Endodermal cell (in vitro differentiated cells): ENCODE measurements at regions not wholly inside any gene's neighbourhood (a gene's known extent, or its start where the extent isn't known, plus 50 kb on each side); places are given as distances from the start of the nearest gene placed in this dataset.

Experiments
- DNase-seq: peaks from one replicate; pipeline ENCODE4 v3.0.0-alpha.2; 2017
- H3K27ac ChIP-seq: 2 replicates; pipeline ENCODE4 v1.5.1; 2013; ENCODE audit warnings: mild to moderate bottlenecking, low read depth, low read length, moderate library complexity
- H3K27me3 ChIP-seq: 2 replicates; pipeline ENCODE4 v1.6.1; 2013; ENCODE audit warnings: mild to moderate bottlenecking, low read length, moderate library complexity; ENCODE audit not compliant: insufficient read depth, control insufficient read depth, poor library complexity, severe bottlenecking
- H3K36me3 ChIP-seq: 2 replicates; pipeline ENCODE4 v1.7.0; 2013; ENCODE audit warnings: mild to moderate bottlenecking, low read length, moderate library complexity; ENCODE audit not compliant: control insufficient read depth, insufficient read depth
- H3K4me1 ChIP-seq: one replicate; pipeline ENCODE4 v1.7.0; 2013; ENCODE audit warnings: low read length; ENCODE audit not compliant: control insufficient read depth, insufficient read depth
- H3K4me3 ChIP-seq: 2 replicates; pipeline ENCODE4 v1.5.1; 2013; ENCODE audit warnings: mild to moderate bottlenecking, low read length, moderate library complexity
- H3K9ac ChIP-seq: 2 replicates; pipeline ENCODE4 v1.6.1; 2013; ENCODE audit warnings: mild to moderate bottlenecking, low read length, moderate library complexity; ENCODE audit not compliant: poor library complexity, severe bottlenecking; ENCODE audit errors: extremely low read depth
- H3K9me3 ChIP-seq: 2 replicates; pipeline ENCODE4 v1.6.1; 2013; ENCODE audit warnings: mild to moderate bottlenecking, low read length, moderate library complexity; ENCODE audit not compliant: control insufficient read depth
- H3K27ac Mint-ChIP-seq: 2 replicates; pipeline ENCODE4 v1.8.0; 2020; ENCODE audit warnings: mixed read lengths
- H3K27me3 Mint-ChIP-seq: 2 replicates; pipeline ENCODE4 v1.8.0; 2021; ENCODE audit warnings: mild to moderate bottlenecking, mixed read lengths; ENCODE audit not compliant: insufficient read depth
- H3K36me3 Mint-ChIP-seq: 2 replicates; pipeline ENCODE4 v1.8.0; 2020; ENCODE audit warnings: low read depth, mixed read lengths
- H3K4me1 Mint-ChIP-seq: 2 replicates; pipeline ENCODE4 v1.8.0; 2020; ENCODE audit warnings: mixed read lengths
- H3K4me3 Mint-ChIP-seq: 2 replicates; pipeline ENCODE4 v1.8.0; 2020; ENCODE audit warnings: mild to moderate bottlenecking, moderate library complexity, mixed read lengths
- H3K9me3 Mint-ChIP-seq: 2 replicates; pipeline ENCODE4 v1.8.0; 2020; ENCODE audit warnings: mild to moderate bottlenecking, mixed read lengths
- CTCF ChIP-seq: fragments of 200-600 bp; sonication (generic); conservative IDR thresholded peaks from 2 replicates; pipeline ENCODE4 v1.5.0; 2021; ENCODE audit warnings: antibody characterized with exemption, mild to moderate bottlenecking
- WGBS, 2 experiments: methylation state at CpG; one replicate each; pipeline versions ENCODE4 v1.1.5 to v1.1.7; 2013; ENCODE audit warnings: missing lambda C conversion rate in 2 of 2, mixed read lengths in 1 of 2; ENCODE audit not compliant: insufficient coverage in 1 of 2, insufficient read length in 1 of 2; 5-methylcytosine and 5-hydroxymethylcytosine counted together

GRCh38 chr16:51820176-51820575, 669.1 kb upstream of the SALL1 start:
- no peaks in the 10 kb centered on the region for H3K27me3 Mint-ChIP-seq
- peaks cover 10% of the 10 kb centered on the region for H3K4me1 Mint-ChIP-seq
- Histone ChIP-seq H3K27ac (no peak overlapping the region), H3K4me3 (no peak overlapping the region), H3K27me3 (no peaks in the 10 kb centered on the region), H3K4me1 (no peaks in the 10 kb centered on the region), H3K9ac (no peak overlapping the region), H3K9me3 (no peaks in the 10 kb centered on the region), H3K36me3 (no peaks in the 10 kb centered on the region)
- no peak for TF ChIP-seq CTCF
- no peak overlapping the region for H3K4me3 Mint-ChIP-seq
- 63 to 86% methylated on average over 2 to 3 of the region's 4 CpGs for WGBS, 2 experiments
- H3K9me3 Mint-ChIP-seq = no peaks in the 10 kb centered on the region
- DNase-seq = no peak
- no peak overlapping the region for H3K27ac Mint-ChIP-seq
- no peaks in the 10 kb centered on the region for H3K36me3 Mint-ChIP-seq

GRCh38 chr16:51818342-51818944, 667.4 kb upstream of the SALL1 start:
- Histone ChIP-seq H3K27ac (no peak overlapping the region), H3K36me3 (no peaks in the 10 kb centered on the region), H3K9me3 (peaks cover 10% of the 10 kb centered on the region), H3K27me3 (no peaks in the 10 kb centered on the region), H3K9ac (no peak overlapping the region), H3K4me3 (no peak overlapping the region), H3K4me1 (no peaks in the 10 kb centered on the region)
- DNase-seq = peak; percentile 92
- Mint-ChIP-seq H3K36me3 (no peaks in the 10 kb centered on the region), H3K9me3 (peaks cover 3% of the 10 kb centered on the region), H3K27me3 (no peaks in the 10 kb centered on the region), H3K27ac (no peak overlapping the region), H3K4me3 (no peak overlapping the region), H3K4me1 (peaks cover 10% of the 10 kb centered on the region)
- TF ChIP-seq CTCF = peak; percentile 97
- 52 to 57% methylated on average over 3 to 4 of the region's 4 CpGs for WGBS, 2 experiments

GRCh38 chr16:51816929-51817328, 665.9 kb upstream of the SALL1 start:
- DNase-seq = no peak
- no peak for TF ChIP-seq CTCF
- Mint-ChIP-seq H3K27ac (no peak overlapping the region), H3K36me3 (no peaks in the 10 kb centered on the region), H3K9me3 (peaks cover 3% of the 10 kb centered on the region), H3K4me3 (no peak overlapping the region), H3K27me3 (no peaks in the 10 kb centered on the region), H3K4me1 (peaks cover 10% of the 10 kb centered on the region)
- H3K27ac ChIP-seq = no peak overlapping the region
- no peak overlapping the region for H3K9ac ChIP-seq
- no peaks in the 10 kb centered on the region for H3K4me1 ChIP-seq
- peaks cover 10% of the 10 kb centered on the region for H3K9me3 ChIP-seq
- no peak overlapping the region for H3K4me3 ChIP-seq
- H3K36me3 ChIP-seq = no peaks in the 10 kb centered on the region
- no peaks in the 10 kb centered on the region for H3K27me3 ChIP-seq
